Right ventricle myocardium superior (tissue), 1 donor: ENCODE measurements at regions not wholly inside any gene's neighbourhood (a gene's known extent, or its start where the extent isn't known, plus 50 kb on each side); places are given as distances from the start of the nearest gene placed in this dataset.
"Not testable (repeated sequence)": the region's sequence is repeated elsewhere in the genome, so short reads cannot be mapped to it uniquely, and the experiment has no call there.

Experiments
- ATAC-seq: fragments of 200-7000 bp; cut with Tn5 transposase; one replicate; pipeline ENCODE4 v1.9.1; 2020; ENCODE audit warnings: mild to moderate bottlenecking; ENCODE audit not compliant: poor library complexity
- DNase-seq: peaks from one replicate; pipeline ENCODE4 v3.0.0-alpha.2; 2020
- intact Hi-C: fragments of 100-400 bp; cut with DNase I; formaldehyde crosslinking; loops from one replicate; pipeline ENCODE4 v1.11.2; 2022
- donor health status: DM: no; HTN: yes; CAD: no; lungs with severe emphysema.

GRCh38 chr10:22783807-22784206 lies 69.4 kb upstream of the PIP4K2A start:
- no peak for ATAC-seq

GRCh38 chr10:22780474-22780885 lies 66.1 kb upstream of the PIP4K2A start:
- peak; percentile 26 for ATAC-seq
- intact Hi-C loops = no loop called here
- DNase-seq = no peak

More at GRCh38 chr10:22783807-22784206, 69.4 kb upstream of the PIP4K2A start:
- no peak for DNase-seq
- intact Hi-C loops = no loop called here

GRCh38 chr10:22779331-22780019 lies 65.1 kb upstream of the PIP4K2A start:
- DNase-seq (no peak), ATAC-seq (no peak)
- intact Hi-C loops = no loop called here

- intact Hi-C loops = no loop called here
- DNase-seq (no peak), ATAC-seq (no peak)
These were observed 59.7 kb upstream of the PIP4K2A start for GRCh38 chr10:22774102-22774501.

- DNase-seq, ATAC-seq, intact Hi-C loops: not testable (repeated sequence)
These were observed 57.3 kb upstream of the PIP4K2A start for GRCh38 chr10:22771631-22772030.

GRCh38 chr10:22770270-22770669 lies 55.9 kb upstream of the PIP4K2A start:
- intact Hi-C loops = no loop called here
- no peak for ATAC-seq

GRCh38 chr10:22767859-22768258 lies 53.5 kb upstream of the PIP4K2A start:
- DNase-seq (no peak), ATAC-seq (peak; percentile 53)
- intact Hi-C loops = no loop called here

More at GRCh38 chr10:22770270-22770669, 55.9 kb upstream of the PIP4K2A start:
- no peak for DNase-seq

GRCh38 chr10:22766693-22767092 lies 52.3 kb upstream of the PIP4K2A start:
- ATAC-seq = peak; percentile 52
- intact Hi-C loops = no loop called here
- DNase-seq = no peak

- DNase-seq (no peak), ATAC-seq (peak; percentile 24)
- intact Hi-C loops = no loop called here
These were observed 51.5 kb upstream of the PIP4K2A start for GRCh38 chr10:22765660-22766547.

- intact Hi-C loops = no loop called here
- DNase-seq (no peak), ATAC-seq (peak; percentile 65)
These were observed 50.3 kb upstream of the PIP4K2A start for GRCh38 chr10:22764639-22765038.
